ENCODE measurements at regions not wholly inside any gene's neighbourhood (a gene's known extent, or its start where the extent isn't known, plus 50 kb on each side); places are given as distances from the start of the nearest gene placed in this dataset.

GRCh38 chr1:31497601-31498000 lies 78.7 kb upstream of the TINAGL1 start:
- H3K9me3 ChIP-seq, result no peaks in the 10 kb centered on the region
- peaks cover 0 to 4% (median 0%) of the 10 kb centered on the region in 7 donors for H3K27me3 ChIP-seq
- H3K36me3 ChIP-seq, result no peaks in the 10 kb centered on the region
- no peak for DNase-seq
- no peak overlapping the region for H3K4me3 ChIP-seq
- no peaks in the 10 kb centered on the region for H3K4me1 ChIP-seq
- 87 to 88% methylated on average over 6 of the region's 6 CpGs for WGBS, 2 donors
- intact Hi-C loops (cut with DNase I), result no loop called here
- no peak overlapping the region for H3K27ac ChIP-seq
- no peak for ATAC-seq
- TF ChIP-seq CTCF (IDR thresholded peaks at IDR 0.05), result no peak

- WGBS, 2 donors, result 82 to 83% methylated on average over 11 of the region's 11 CpGs
- H3K9me3 ChIP-seq, result no peaks in the 10 kb centered on the region
- H3K36me3 ChIP-seq, result no peaks in the 10 kb centered on the region
- TF ChIP-seq CTCF (IDR thresholded peaks at IDR 0.05), result no peak
- H3K4me1 ChIP-seq, result no peaks in the 10 kb centered on the region
- ATAC-seq (no peak), DNase-seq (no peak)
- peaks cover 0 to 10% (median 4%) of the 10 kb centered on the region in 7 donors for H3K27me3 ChIP-seq
- intact Hi-C loops (cut with DNase I), result no loop called here
- no peak overlapping the region for H3K4me3 ChIP-seq
- H3K27ac ChIP-seq, result no peak overlapping the region
Observed at GRCh38 chr1:31498376-31499040, 77.8 kb upstream of the TINAGL1 start.

GRCh38 chr1:31501505-31501904 lies 74.8 kb upstream of the TINAGL1 start:
- no peak for ATAC-seq
- H3K4me1 ChIP-seq, result no peaks in the 10 kb centered on the region
- no peak overlapping the region for H3K4me3 ChIP-seq
- intact Hi-C loops (cut with DNase I), result no loop called here
- 81 to 84% methylated on average over 5 of the region's 5 CpGs for WGBS, 2 donors
- TF ChIP-seq CTCF (IDR thresholded peaks at IDR 0.05), result no peak
- H3K36me3 ChIP-seq, result no peaks in the 10 kb centered on the region
- DNase-seq, result no peak
- H3K27ac ChIP-seq, result no peak overlapping the region
- peaks cover 0 to 27% (median 11%) of the 10 kb centered on the region in 7 donors for H3K27me3 ChIP-seq
- H3K9me3 ChIP-seq, result no peaks in the 10 kb centered on the region

- WGBS, 2 donors, result 85 to 90% methylated on average over 2 of the region's 2 CpGs
- no peak overlapping the region for H3K4me3 ChIP-seq
- no peaks in the 10 kb centered on the region for H3K4me1 ChIP-seq
- DNase-seq, result no peak
- peaks cover 0 to 31% (median 18%) of the 10 kb centered on the region in 7 donors for H3K27me3 ChIP-seq
- no peaks in the 10 kb centered on the region for H3K9me3 ChIP-seq
- H3K36me3 ChIP-seq, result no peaks in the 10 kb centered on the region
- no peak for TF ChIP-seq CTCF (IDR thresholded peaks at IDR 0.05)
- intact Hi-C loops (cut with DNase I), result no loop called here
- no peak overlapping the region for H3K27ac ChIP-seq
- ATAC-seq, result no peak
Observed at GRCh38 chr1:31502253-31502652, 74.1 kb upstream of the TINAGL1 start.

Data from heart right ventricle (tissue), 16 donors.